NCI-H1417 treated with DMSO at 0.1 percent for 48 hours (cell line): ENCODE measurements at regions not wholly inside any gene's neighbourhood (a gene's known extent, or its start where the extent isn't known, plus 50 kb on each side); places are given as distances from the start of the nearest gene placed in this dataset.
"Not testable (repeated sequence)": the region's sequence is repeated elsewhere in the genome, so short reads cannot be mapped to it uniquely, and the experiment has no call there.

Source experiments
- DNase-seq: peaks from one replicate; lab custom pipeline; 2025; lab: John Stamatoyannopoulos, UW

- DNase-seq = no peak
Measured at GRCh38 chr4:189514209-189514608, 426.5 kb upstream of the FRG1 start.

GRCh38 chr4:189516902-189517301 lies 423.8 kb upstream of the FRG1 start:
- DNase-seq = no peak

GRCh38 chr4:189519186-189519585 lies 421.5 kb upstream of the FRG1 start:
- DNase-seq = no peak

GRCh38 chr4:189525304-189525703 lies 415.4 kb upstream of the FRG1 start:
- DNase-seq = no peak

- no peak for DNase-seq
Measured at GRCh38 chr4:189530848-189531247, 409.8 kb upstream of the FRG1 start.

GRCh38 chr4:189533603-189534002 lies 407.1 kb upstream of the FRG1 start:
- DNase-seq = no peak

GRCh38 chr4:189547559-189547958 lies 393.1 kb upstream of the FRG1 start:
- DNase-seq = no peak

- no peak for DNase-seq
Measured at GRCh38 chr4:189548484-189549125, 392.1 kb upstream of the FRG1 start.

GRCh38 chr4:189551931-189552670 lies 388.6 kb upstream of the FRG1 start:
- DNase-seq = not testable (repeated sequence)

- DNase-seq = not testable (repeated sequence)
Measured at GRCh38 chr4:189560605-189561004, 380.1 kb upstream of the FRG1 start.

- not testable (repeated sequence) for DNase-seq
Measured at GRCh38 chr4:189563751-189564150, 376.9 kb upstream of the FRG1 start.

GRCh38 chr4:189566271-189566670 lies 374.4 kb upstream of the FRG1 start:
- DNase-seq = not testable (repeated sequence)

- DNase-seq = not testable (repeated sequence)
Measured at GRCh38 chr4:189566900-189567299, 373.8 kb upstream of the FRG1 start.

- not testable (repeated sequence) for DNase-seq
Measured at GRCh38 chr4:189579645-189580044, 361.0 kb upstream of the FRG1 start.

- DNase-seq = not testable (repeated sequence)
Measured at GRCh38 chr4:189586908-189587632, 353.6 kb upstream of the FRG1 start.

- not testable (repeated sequence) for DNase-seq
Measured at GRCh38 chr4:189589201-189589600, 351.5 kb upstream of the FRG1 start.

- no peak for DNase-seq
Measured at GRCh38 chr4:189592890-189593289, 347.8 kb upstream of the FRG1 start.

GRCh38 chr4:189597341-189597740 lies 343.3 kb upstream of the FRG1 start:
- DNase-seq = no peak

- DNase-seq = no peak
Measured at GRCh38 chr4:189600264-189600663, 340.4 kb upstream of the FRG1 start.

- no peak for DNase-seq
Measured at GRCh38 chr4:189600718-189601435, 339.8 kb upstream of the FRG1 start.

- DNase-seq = not testable (repeated sequence)
Measured at GRCh38 chr4:189602827-189603226, 337.8 kb upstream of the FRG1 start.

GRCh38 chr4:189610571-189610970 lies 330.1 kb upstream of the FRG1 start:
- not testable (repeated sequence) for DNase-seq
